Fibroblast of peridontal ligament (primary cell): ENCODE measurements at regions not wholly inside any gene's neighbourhood (a gene's known extent, or its start where the extent isn't known, plus 50 kb on each side); places are given as distances from the start of the nearest gene placed in this dataset.

Experiments used
- DNase-seq: peaks from one replicate; pipeline ENCODE4 v3.0.0-alpha.2; 2010; ENCODE audit errors: extremely low read depth

GRCh38 chr3:182214416-182214815 is 502.7 kb downstream of the SOX2 start:
- no peak for DNase-seq

GRCh38 chr3:182215881-182216280 is 504.2 kb downstream of the SOX2 start:
- no peak for DNase-seq

- DNase-seq, result no peak
These were observed 504.7 kb downstream of the SOX2 start for GRCh38 chr3:182216311-182216970.

GRCh38 chr3:182220013-182220412 is 508.3 kb downstream of the SOX2 start:
- no peak for DNase-seq

GRCh38 chr3:182220471-182220870 is 508.7 kb downstream of the SOX2 start:
- DNase-seq, result no peak

- DNase-seq, result no peak
These were observed 515.3 kb downstream of the SOX2 start for GRCh38 chr3:182226995-182227394.

- DNase-seq, result no peak
These were observed 521.7 kb downstream of the SOX2 start for GRCh38 chr3:182233405-182233804.

- DNase-seq, result no peak
These were observed 522.2 kb downstream of the SOX2 start for GRCh38 chr3:182233957-182234356.

GRCh38 chr3:182234881-182235280 is 523.2 kb downstream of the SOX2 start:
- DNase-seq, result no peak

- no peak for DNase-seq
These were observed 523.8 kb downstream of the SOX2 start for GRCh38 chr3:182235504-182235903.

- no peak for DNase-seq
These were observed 526.4 kb downstream of the SOX2 start for GRCh38 chr3:182238126-182238525.

- no peak for DNase-seq
These were observed 527.6 kb downstream of the SOX2 start for GRCh38 chr3:182239316-182239715.

GRCh38 chr3:182240474-182240873 is 528.7 kb downstream of the SOX2 start:
- no peak for DNase-seq

GRCh38 chr3:182241196-182241765 is 529.6 kb downstream of the SOX2 start:
- no peak for DNase-seq

- DNase-seq, result no peak
These were observed 530.2 kb downstream of the SOX2 start for GRCh38 chr3:182241766-182242488.

GRCh38 chr3:182242489-182242942 is 530.8 kb downstream of the SOX2 start:
- no peak for DNase-seq

GRCh38 chr3:182243625-182244024 is 531.9 kb downstream of the SOX2 start:
- DNase-seq, result no peak

- DNase-seq, result no peak
These were observed 532.7 kb downstream of the SOX2 start for GRCh38 chr3:182244222-182244971.

GRCh38 chr3:182245059-182245458 is 533.3 kb downstream of the SOX2 start:
- DNase-seq, result no peak

GRCh38 chr3:182246870-182247269 is 535.1 kb downstream of the SOX2 start:
- DNase-seq, result no peak

- no peak for DNase-seq
These were observed 536.7 kb downstream of the SOX2 start for GRCh38 chr3:182248349-182248880.

GRCh38 chr3:182252802-182253201 is 540.5 kb upstream of the ATP11B start:
- no peak for DNase-seq
